A673 (cell line): ENCODE measurements at regions not wholly inside any gene's neighbourhood (a gene's known extent, or its start where the extent isn't known, plus 50 kb on each side); places are given as distances from the start of the nearest gene placed in this dataset.

Experiments used
- BruUV-seq: library from RNA; stranded (reverse); fragments of 400-500 nt; replicated peaks from 2 replicates; lab custom pipeline; 2021; lab: Mats Ljungman, UMichigan
- CTCF ChIA-PET: fragments of 300-600 bp; sonication (Branson Sonifier 250); formaldehyde crosslinking; loops from one replicate; lab custom pipeline; 2022; ENCODE audit warnings: antibody characterized with exemption; lab: Charles Lee
- POLR2A ChIA-PET: fragments of 300-600 bp; sonication (Branson Sonifier 250); formaldehyde crosslinking; loops from one replicate; lab custom pipeline; 2022; ENCODE audit warnings: antibody characterized with exemption; ENCODE audit not compliant: low non-redundant PET; lab: Charles Lee
- DNase-seq: peaks from one replicate; pipeline ENCODE4 v3.0.0-alpha.2; 2015; ENCODE audit warnings: low spot score
- H3K27ac ChIP-seq: fragments of 200-600 bp; sonication (generic); 2 replicates; pipeline ENCODE4 v1.5.1; 2016; ENCODE audit warnings: mixed run types, low read depth, mild to moderate bottlenecking, mixed read lengths, antibody characterized with exemption, low read length; ENCODE audit not compliant: poor library complexity, severe bottlenecking
- H3K27me3 ChIP-seq: fragments of 200-600 bp; sonication (generic); replicated peaks from 2 replicates; pipeline ENCODE4 v1.6.1; 2017; ENCODE audit warnings: mixed run types, low read depth, mild to moderate bottlenecking, mixed read lengths, antibody characterized with exemption, low read length; ENCODE audit not compliant: insufficient read depth, poor library complexity
- H3K36me3 ChIP-seq: fragments of 200-600 bp; sonication (generic); 2 replicates; pipeline ENCODE4 v1.6.1; 2016; ENCODE audit warnings: mixed run types, mild to moderate bottlenecking, mixed read lengths, antibody characterized with exemption, low read length; ENCODE audit not compliant: insufficient read depth, poor library complexity, severe bottlenecking
- H3K4me1 ChIP-seq: fragments of 200-600 bp; sonication (generic); 2 replicates; pipeline ENCODE4 v1.6.1; 2017; ENCODE audit warnings: mixed run types, mild to moderate bottlenecking, mixed read lengths, antibody characterized with exemption, low read length; ENCODE audit not compliant: insufficient read depth, poor library complexity, severe bottlenecking
- H3K4me3 ChIP-seq: fragments of 200-600 bp; sonication (generic); 2 replicates; pipeline ENCODE4 v1.5.1; 2016; ENCODE audit warnings: low read depth, mixed run types, mild to moderate bottlenecking, mixed read lengths, low read length; ENCODE audit not compliant: poor library complexity, severe bottlenecking
- H3K9me3 ChIP-seq: fragments of 200-600 bp; sonication (generic); 2 replicates; pipeline ENCODE4 v1.6.1; 2016; ENCODE audit warnings: mixed run types, low read depth, mild to moderate bottlenecking, mixed read lengths, antibody characterized with exemption, low read length; ENCODE audit not compliant: poor library complexity, severe bottlenecking
- CTCF ChIP-seq: fragments of 300-800, 200-600 bp; sonication (generic); conservative IDR thresholded peaks from 2 replicates; pipeline ENCODE4 v1.5.1; 2017; ENCODE audit warnings: low read depth, mild to moderate bottlenecking, antibody characterized with exemption, low read length, moderate library complexity, mixed read lengths
- EZH2 ChIP-seq: fragments of 200-600 bp; sonication (generic); IDR thresholded peaks from 2 replicates; pipeline ENCODE4 v1.6.1; 2017; ENCODE audit warnings: borderline replicate concordance, low read depth, mild to moderate bottlenecking, mixed read lengths, antibody characterized with exemption, low read length; ENCODE audit not compliant: poor library complexity, severe bottlenecking
- intact Hi-C: fragments of 100-400 bp; cut with micrococcal nuclease; formaldehyde crosslinking; loops from one replicate; pipeline ENCODE4 v1.10.0; 2022; ENCODE audit not compliant: unreplicated experiment

- Histone ChIP-seq H3K36me3 (no peaks in the 10 kb centered on the region), H3K27me3 (no peaks in the 10 kb centered on the region), H3K4me1 (no peaks in the 10 kb centered on the region), H3K4me3 (no peak overlapping the region), H3K27ac (no peak overlapping the region), H3K9me3 (no peaks in the 10 kb centered on the region)
- CTCF ChIA-PET: no interaction called here
- POLR2A ChIA-PET: no interaction called here
- intact Hi-C loops: no loop called here
- no peak for DNase-seq
- BruUV-seq: no TSS peak
- TF ChIP-seq CTCF (no peak), EZH2 (no peak)
These were observed 1304.0 kb downstream of the FAM133A start for GRCh38 chrX:94977986-94978385.
